Neuron (in vitro differentiated cells): ENCODE measurements at regions not wholly inside any gene's neighbourhood (a gene's known extent, or its start where the extent isn't known, plus 50 kb on each side); places are given as distances from the start of the nearest gene placed in this dataset.
"Not testable (repeated sequence)": the region's sequence is repeated elsewhere in the genome, so short reads cannot be mapped to it uniquely, and the experiment has no call there.

Experiments
- H2AFZ ChIP-seq: one replicate; pipeline ENCODE4 v1.6.1; 2013; ENCODE audit warnings: low read depth, mild to moderate bottlenecking, inconsistent platforms, low read length, moderate library complexity
- H3K27me3 ChIP-seq: one replicate; pipeline ENCODE4 v1.6.1; 2013; ENCODE audit warnings: low read length; ENCODE audit not compliant: insufficient read depth
- H3K36me3 ChIP-seq: one replicate; pipeline ENCODE4 v1.6.1; 2013; ENCODE audit warnings: low read length; ENCODE audit not compliant: insufficient read depth
- H3K4me1 ChIP-seq: one replicate; pipeline ENCODE4 v1.6.1; 2013; ENCODE audit warnings: low read length; ENCODE audit not compliant: insufficient read depth
- H3K4me3 ChIP-seq: 2 replicates; pipeline ENCODE4 v1.5.1; 2013; ENCODE audit warnings: mild to moderate bottlenecking, low read length, moderate library complexity
- H3K9me3 ChIP-seq: one replicate; pipeline ENCODE4 v1.6.1; 2013; ENCODE audit warnings: low read length

- Histone ChIP-seq H3K27me3 (no peaks in the 10 kb centered on the region), H3K36me3 (no peaks in the 10 kb centered on the region), H3K4me1 (no peaks in the 10 kb centered on the region), H3K9me3 (no peaks in the 10 kb centered on the region), H3K4me3 (no peak overlapping the region), H2AFZ (no peak overlapping the region)
Observed at GRCh38 chr13:70795484-70795883, 687.2 kb upstream of the KLHL1 start.

- no peaks in the 10 kb centered on the region for H3K4me1 ChIP-seq
- H2AFZ ChIP-seq, result no peak overlapping the region
- no peaks in the 10 kb centered on the region for H3K36me3 ChIP-seq
- H3K9me3 ChIP-seq, result no peaks in the 10 kb centered on the region
- no peak overlapping the region for H3K4me3 ChIP-seq
- H3K27me3 ChIP-seq, result no peaks in the 10 kb centered on the region
Observed at GRCh38 chr13:70792121-70792520, 683.9 kb upstream of the KLHL1 start.

DNA sequence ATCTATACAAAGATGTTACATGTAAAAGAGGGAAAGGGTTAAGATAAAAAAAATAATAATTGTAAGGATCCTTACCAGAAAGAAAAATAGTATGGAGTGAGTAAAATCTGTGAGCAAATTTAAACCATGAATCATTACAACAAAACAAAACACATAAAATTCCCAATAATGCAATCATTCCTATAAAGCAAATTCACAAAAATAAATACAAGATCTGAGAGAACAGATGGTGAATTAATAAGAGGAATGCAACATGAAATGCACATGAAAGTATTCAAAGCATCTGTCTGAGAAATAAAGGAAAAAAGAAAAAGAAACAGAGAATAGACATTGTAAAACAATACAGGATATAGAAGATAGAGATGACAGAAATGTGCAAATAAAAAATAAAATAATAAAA is 681.5 kb upstream of the KLHL1 start:
- Histone ChIP-seq H3K9me3 (no peaks in the 10 kb centered on the region), H3K27me3 (no peaks in the 10 kb centered on the region), H3K4me3 (no peak overlapping the region), H3K36me3 (no peaks in the 10 kb centered on the region), H3K4me1 (no peaks in the 10 kb centered on the region), H2AFZ (no peak overlapping the region)

- H2AFZ ChIP-seq, result no peak overlapping the region
- H3K27me3 ChIP-seq, result no peaks in the 10 kb centered on the region
- H3K4me3 ChIP-seq, result no peak overlapping the region
- no peaks in the 10 kb centered on the region for H3K36me3 ChIP-seq
- peaks cover 4% of the 10 kb centered on the region for H3K4me1 ChIP-seq
- H3K9me3 ChIP-seq, result no peaks in the 10 kb centered on the region
Observed at GRCh38 chr13:70788074-70788473, 679.8 kb upstream of the KLHL1 start.

DNA sequence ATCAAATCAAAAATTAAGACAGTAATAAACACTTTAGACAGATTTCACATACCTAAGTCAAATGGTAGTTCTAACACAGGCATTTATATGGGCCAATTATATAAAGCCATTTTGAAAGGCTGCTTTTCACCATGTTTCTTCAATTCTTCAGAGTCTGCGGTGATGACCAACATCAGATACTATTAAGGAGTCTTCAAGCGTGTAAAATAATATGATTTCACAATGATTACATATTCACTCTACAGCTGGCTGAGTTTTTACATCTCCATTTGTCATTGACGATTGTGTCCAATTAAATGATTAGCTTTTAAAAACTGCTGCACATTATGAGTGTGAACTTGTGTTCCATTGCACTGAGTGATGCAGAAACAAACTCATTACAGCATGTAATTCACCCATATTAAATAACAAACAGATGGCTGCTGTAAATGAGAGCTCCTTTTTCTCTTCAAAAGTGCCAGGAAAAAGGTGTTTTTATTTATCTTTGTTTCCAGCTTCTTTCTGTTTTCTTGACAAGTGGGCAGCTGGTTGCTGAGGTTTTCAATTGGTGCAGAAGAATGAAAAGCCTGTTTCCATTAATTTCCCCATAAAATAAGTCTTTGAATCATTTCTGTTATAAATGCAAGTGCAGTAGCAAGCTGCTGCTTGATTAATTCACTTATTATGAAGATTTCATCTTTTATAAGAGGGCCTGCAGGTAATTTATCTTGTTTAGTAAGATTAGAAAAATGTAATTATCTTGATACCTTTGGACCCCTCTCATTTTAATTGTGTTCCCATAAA is 676.1 kb upstream of the KLHL1 start:
- Histone ChIP-seq H3K36me3 (no peaks in the 10 kb centered on the region), H3K9me3 (no peaks in the 10 kb centered on the region), H3K4me3 (no peak overlapping the region), H2AFZ (peak overlapping the region; percentile 78), H3K4me1 (peaks cover 4% of the 10 kb centered on the region), H3K27me3 (no peaks in the 10 kb centered on the region)

DNA sequence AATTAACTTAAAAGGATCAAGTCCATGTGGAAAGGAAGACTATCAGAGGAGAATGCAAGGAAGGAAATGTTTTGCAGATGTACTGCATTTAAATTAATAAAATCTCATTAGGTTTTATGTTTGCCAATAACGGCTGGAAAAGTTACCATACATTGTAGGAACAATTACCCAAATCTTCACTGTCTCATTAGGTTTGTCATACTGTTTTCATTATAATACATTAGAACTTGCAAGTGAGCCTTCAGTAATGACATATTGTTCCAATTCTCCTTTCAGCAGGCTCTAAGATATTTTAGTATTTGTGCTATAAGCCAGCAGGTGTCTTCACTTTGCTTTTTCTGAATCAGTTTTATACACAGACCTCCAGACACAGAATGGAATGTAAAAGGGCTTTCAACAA is 661.6 kb upstream of the KLHL1 start:
- peaks cover 10% of the 10 kb centered on the region for H3K4me1 ChIP-seq
- H3K4me3 ChIP-seq, result no peak overlapping the region
- no peaks in the 10 kb centered on the region for H3K9me3 ChIP-seq
- H3K36me3 ChIP-seq, result no peaks in the 10 kb centered on the region
- H3K27me3 ChIP-seq, result no peaks in the 10 kb centered on the region
- H2AFZ ChIP-seq, result no peak overlapping the region

- no peak overlapping the region for H2AFZ ChIP-seq
- H3K9me3 ChIP-seq, result peaks cover 2% of the 10 kb centered on the region
- no peaks in the 10 kb centered on the region for H3K4me1 ChIP-seq
- no peaks in the 10 kb centered on the region for H3K36me3 ChIP-seq
- H3K27me3 ChIP-seq, result no peaks in the 10 kb centered on the region
- H3K4me3 ChIP-seq, result no peak overlapping the region
Observed at GRCh38 chr13:70758932-70759331, 650.7 kb upstream of the KLHL1 start.

GRCh38 chr13:70756088-70756487 is 647.8 kb upstream of the KLHL1 start:
- Histone ChIP-seq H3K36me3 (no peaks in the 10 kb centered on the region), H3K4me1 (no peaks in the 10 kb centered on the region), H2AFZ (no peak overlapping the region), H3K9me3 (peaks cover 2% of the 10 kb centered on the region), H3K4me3 (no peak overlapping the region), H3K27me3 (no peaks in the 10 kb centered on the region)

- H3K4me3 ChIP-seq, result no peak overlapping the region
- peaks cover 2% of the 10 kb centered on the region for H3K9me3 ChIP-seq
- no peaks in the 10 kb centered on the region for H3K27me3 ChIP-seq
- H3K36me3 ChIP-seq, result no peaks in the 10 kb centered on the region
- H2AFZ ChIP-seq, result no peak overlapping the region
- no peaks in the 10 kb centered on the region for H3K4me1 ChIP-seq
Observed at GRCh38 chr13:70755456-70755855, 647.2 kb upstream of the KLHL1 start.

DNA sequence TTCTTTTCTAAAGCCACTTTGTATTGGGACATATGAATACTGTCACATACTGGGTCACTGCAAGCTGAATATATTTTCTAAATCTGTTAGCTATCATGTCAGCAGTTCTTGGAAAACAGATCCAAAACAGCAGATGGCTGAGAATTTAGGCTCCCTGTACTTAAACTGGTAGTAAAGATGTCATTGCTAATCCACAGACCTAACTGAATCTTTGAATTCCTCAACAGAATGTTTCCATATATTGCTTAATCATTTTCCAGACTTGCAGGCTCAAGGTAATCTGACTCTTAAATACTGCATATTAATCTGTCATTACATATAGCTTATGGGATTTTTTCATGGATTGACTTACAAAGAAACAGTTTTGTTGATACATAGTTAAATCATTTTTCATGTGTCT is 639.0 kb upstream of the KLHL1 start:
- no peaks in the 10 kb centered on the region for H3K9me3 ChIP-seq
- no peaks in the 10 kb centered on the region for H3K36me3 ChIP-seq
- H2AFZ ChIP-seq, result peak overlapping the region; percentile 47
- no peaks in the 10 kb centered on the region for H3K4me1 ChIP-seq
- no peaks in the 10 kb centered on the region for H3K27me3 ChIP-seq
- no peak overlapping the region for H3K4me3 ChIP-seq

- not testable (repeated sequence) for H3K36me3 ChIP-seq, H3K4me3 ChIP-seq, H3K9me3 ChIP-seq, H2AFZ ChIP-seq, H3K4me1 ChIP-seq, H3K27me3 ChIP-seq
Observed at GRCh38 chr13:70746469-70746868, 638.2 kb upstream of the KLHL1 start.

DNA sequence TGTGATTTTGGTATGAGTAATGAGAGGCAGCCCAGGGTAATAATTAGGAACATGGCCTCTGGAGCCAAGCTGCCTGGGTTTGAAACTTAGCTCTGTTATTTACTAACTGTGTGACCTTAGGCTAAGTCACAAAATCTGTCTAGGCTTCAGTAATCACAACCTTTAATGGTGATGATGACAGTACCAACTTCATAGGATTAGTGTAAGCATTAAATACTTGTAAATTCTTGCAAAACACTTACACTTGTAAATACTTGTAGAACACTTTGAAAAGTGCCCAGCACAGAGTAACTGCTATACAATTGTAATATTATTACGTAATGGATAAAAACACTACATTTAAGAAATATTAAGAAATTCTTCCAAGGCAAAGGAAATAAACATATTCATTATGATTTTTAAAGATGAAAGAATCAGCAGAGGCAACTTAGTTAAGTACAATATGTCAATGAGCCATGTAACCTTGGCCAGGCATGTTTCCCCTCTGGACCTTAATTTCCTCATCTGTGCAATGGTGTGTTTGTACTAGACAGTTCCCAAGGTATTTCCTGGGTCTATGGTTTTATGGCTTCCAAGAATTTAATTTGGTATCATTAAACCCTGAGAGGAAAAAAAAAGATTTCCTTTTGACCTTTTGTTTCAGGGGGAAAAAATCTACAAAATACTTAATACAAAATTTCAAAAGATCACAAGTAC is 628.5 kb upstream of the KLHL1 start:
- no peak overlapping the region for H2AFZ ChIP-seq
- H3K4me1 ChIP-seq, result peaks cover 13% of the 10 kb centered on the region
- H3K36me3 ChIP-seq, result no peaks in the 10 kb centered on the region
- no peaks in the 10 kb centered on the region for H3K27me3 ChIP-seq
- H3K9me3 ChIP-seq, result no peaks in the 10 kb centered on the region
- H3K4me3 ChIP-seq, result no peak overlapping the region

- Histone ChIP-seq H2AFZ (peak overlapping the region; percentile 68), H3K9me3 (no peaks in the 10 kb centered on the region), H3K36me3 (no peaks in the 10 kb centered on the region), H3K27me3 (no peaks in the 10 kb centered on the region), H3K4me1 (peaks cover 17% of the 10 kb centered on the region), H3K4me3 (peak overlapping the region; percentile 10)
Observed at GRCh38 chr13:70732611-70733010, 624.4 kb upstream of the KLHL1 start.
